Stimulated activated CD8-positive, alpha-beta memory T cell treated with anti-CD3 and anti-CD28 coated beads, Interleukin-4, amount 100 ng/mL, for 1 hour (primary cell): ENCODE measurements at regions not wholly inside any gene's neighbourhood (a gene's known extent, or its start where the extent isn't known, plus 50 kb on each side); places are given as distances from the start of the nearest gene placed in this dataset.

Experiments used
- DNase-seq, 2 donors: peaks; one replicate each; pipeline ENCODE4 v3.0.0-alpha.2; 2020; ENCODE audit warnings: low read depth in 2 of 2, low spot score in 1 of 2

- DNase-seq: no peak
Measured at GRCh38 chrY:15402451-15402850, 878.1 kb downstream of the NLGN4Y start.

GRCh38 chrY:15404551-15404950 is 880.2 kb downstream of the NLGN4Y start:
- DNase-seq: no peak

GRCh38 chrY:15415165-15415564 is 890.8 kb downstream of the NLGN4Y start:
- no peak for DNase-seq

GRCh38 chrY:15418613-15419012 is 894.3 kb downstream of the NLGN4Y start:
- no peak for DNase-seq

- no peak for DNase-seq
Measured at GRCh38 chrY:15424665-15425132, 900.4 kb downstream of the NLGN4Y start.

- DNase-seq: no peak
Measured at GRCh38 chrY:15440021-15440695, 915.8 kb downstream of the NLGN4Y start.

- DNase-seq: no peak
Measured at GRCh38 chrY:15440696-15441408, 916.5 kb downstream of the NLGN4Y start.

- DNase-seq: no peak
Measured at GRCh38 chrY:15441878-15442277, 917.5 kb downstream of the NLGN4Y start.

- no peak for DNase-seq
Measured at GRCh38 chrY:15445871-15446270, 921.5 kb downstream of the NLGN4Y start.

GRCh38 chrY:15446861-15447260 is 922.5 kb downstream of the NLGN4Y start:
- DNase-seq: no peak

- no peak for DNase-seq
Measured at GRCh38 chrY:15447959-15448358, 923.6 kb downstream of the NLGN4Y start.

- no peak for DNase-seq
Measured at GRCh38 chrY:15455133-15455937, 931.0 kb downstream of the NLGN4Y start.

- DNase-seq: peak in 1 of 2 donors; percentile 38
Measured at GRCh38 chrY:15455980-15456469, 931.7 kb downstream of the NLGN4Y start.

- DNase-seq: no peak
Measured at GRCh38 chrY:15456491-15456890, 932.2 kb downstream of the NLGN4Y start.

GRCh38 chrY:15457682-15458081 is 933.4 kb downstream of the NLGN4Y start:
- DNase-seq: no peak

- no peak for DNase-seq
Measured at GRCh38 chrY:15458426-15458825, 934.1 kb downstream of the NLGN4Y start.

- no peak for DNase-seq
Measured at GRCh38 chrY:15465880-15466279, 941.6 kb downstream of the NLGN4Y start.

GRCh38 chrY:15466891-15467290 is 942.6 kb downstream of the NLGN4Y start:
- no peak for DNase-seq

- no peak for DNase-seq
Measured at GRCh38 chrY:15468091-15468490, 943.8 kb downstream of the NLGN4Y start.

GRCh38 chrY:15471371-15471770 is 947.0 kb downstream of the NLGN4Y start:
- no peak for DNase-seq

GRCh38 chrY:15478348-15478963 is 954.1 kb downstream of the NLGN4Y start:
- no peak for DNase-seq
